SJCRH30 (cell line): ENCODE measurements at regions not wholly inside any gene's neighbourhood (a gene's known extent, or its start where the extent isn't known, plus 50 kb on each side); places are given as distances from the start of the nearest gene placed in this dataset.

Source experiments
- DNase-seq, 2 experiments: peaks; one replicate each; pipeline ENCODE4 v3.0.0-alpha.2; 2015 to 2020
- H3K27ac ChIP-seq: fragments of 250-450 bp; sonication (Bioruptor Pico); 2 replicates; pipeline ENCODE4 v1.5.1; 2020; ENCODE audit warnings: mild to moderate bottlenecking, moderate library complexity
- H3K27me3 ChIP-seq: fragments of 250-450 bp; sonication (Bioruptor Pico); 2 replicates; pipeline ENCODE4 v1.5.1; 2020; ENCODE audit warnings: mild to moderate bottlenecking, moderate library complexity
- H3K36me3 ChIP-seq: fragments of 250-450 bp; sonication (Bioruptor Pico); 2 replicates; pipeline ENCODE4 v1.5.1; 2020; ENCODE audit warnings: mild to moderate bottlenecking, moderate library complexity
- H3K4me1 ChIP-seq: fragments of 250-450 bp; sonication (Bioruptor Pico); 2 replicates; pipeline ENCODE4 v1.5.1; 2020; ENCODE audit warnings: mild to moderate bottlenecking, moderate library complexity
- H3K4me3 ChIP-seq: fragments of 250-450 bp; sonication (Bioruptor Pico); 2 replicates; pipeline ENCODE4 v1.5.1; 2020; ENCODE audit warnings: mild to moderate bottlenecking, moderate library complexity
- H3K9me3 ChIP-seq: fragments of 250-450 bp; sonication (Bioruptor Pico); replicated peaks from 2 replicates; pipeline ENCODE4 v1.5.1; 2020; ENCODE audit warnings: mild to moderate bottlenecking, moderate library complexity

- no peaks in the 10 kb centered on the region for H3K27me3 ChIP-seq
- no peaks in the 10 kb centered on the region for H3K9me3 ChIP-seq
- no peaks in the 10 kb centered on the region; the same call in none of the 2 replicates for H3K4me1 ChIP-seq
- H3K36me3 ChIP-seq, result no peaks in the 10 kb centered on the region
- H3K4me3 ChIP-seq, result no peak overlapping the region
- no peak overlapping the region for H3K27ac ChIP-seq
- no peak for DNase-seq
Observed at GRCh38 chr10:113292743-113293142, 260.1 kb upstream of the HABP2 start.

- H3K27ac ChIP-seq, result no peak overlapping the region
- H3K27me3 ChIP-seq, result no peaks in the 10 kb centered on the region
- no peak for DNase-seq
- no peaks in the 10 kb centered on the region; the same call in none of the 2 replicates for H3K4me1 ChIP-seq
- no peak overlapping the region for H3K4me3 ChIP-seq
- no peaks in the 10 kb centered on the region for H3K36me3 ChIP-seq
- H3K9me3 ChIP-seq, result no peaks in the 10 kb centered on the region
Observed at GRCh38 chr10:113293167-113293566, 259.7 kb upstream of the HABP2 start.

GRCh38 chr10:113294868-113295267, 258.0 kb upstream of the HABP2 start:
- H3K9me3 ChIP-seq, result no peaks in the 10 kb centered on the region
- H3K27me3 ChIP-seq, result no peaks in the 10 kb centered on the region
- no peak overlapping the region for H3K27ac ChIP-seq
- H3K4me3 ChIP-seq, result no peak overlapping the region
- H3K36me3 ChIP-seq, result no peaks in the 10 kb centered on the region
- H3K4me1 ChIP-seq, result no peaks in the 10 kb centered on the region; the same call in none of the 2 replicates
- no peak for DNase-seq

- Histone ChIP-seq H3K4me1 (no peaks in the 10 kb centered on the region; the same call in none of the 2 replicates), H3K27ac (no peak overlapping the region), H3K9me3 (no peaks in the 10 kb centered on the region), H3K36me3 (no peaks in the 10 kb centered on the region), H3K4me3 (no peak overlapping the region), H3K27me3 (no peaks in the 10 kb centered on the region)
- DNase-seq, result no peak
Observed at GRCh38 chr10:113297226-113297625, 255.6 kb upstream of the HABP2 start.

GRCh38 chr10:113298616-113299015, 254.2 kb upstream of the HABP2 start:
- no peaks in the 10 kb centered on the region; the same call in none of the 2 replicates for H3K4me1 ChIP-seq
- no peak overlapping the region for H3K27ac ChIP-seq

GRCh38 chr10:113300201-113300600, 252.7 kb upstream of the HABP2 start:
- Histone ChIP-seq H3K4me1 (no peaks in the 10 kb centered on the region; the same call in none of the 2 replicates), H3K4me3 (no peak overlapping the region), H3K9me3 (no peaks in the 10 kb centered on the region), H3K27ac (no peak overlapping the region), H3K36me3 (no peaks in the 10 kb centered on the region), H3K27me3 (no peaks in the 10 kb centered on the region)
- no peak for DNase-seq

More at GRCh38 chr10:113298616-113299015, 254.2 kb upstream of the HABP2 start:
- Histone ChIP-seq H3K27me3 (no peaks in the 10 kb centered on the region), H3K9me3 (no peaks in the 10 kb centered on the region), H3K4me3 (no peak overlapping the region), H3K36me3 (no peaks in the 10 kb centered on the region)
- no peak for DNase-seq

GRCh38 chr10:113300617-113301016, 252.2 kb upstream of the HABP2 start:
- Histone ChIP-seq H3K27me3 (no peaks in the 10 kb centered on the region), H3K4me1 (no peaks in the 10 kb centered on the region; the same call in none of the 2 replicates), H3K36me3 (no peaks in the 10 kb centered on the region), H3K4me3 (no peak overlapping the region), H3K9me3 (no peaks in the 10 kb centered on the region), H3K27ac (no peak overlapping the region)
- DNase-seq, result no peak

- peak; percentile 4 to 30 for DNase-seq
- H3K4me1 ChIP-seq, result no peaks in the 10 kb centered on the region; the same call in 1 of the 2 replicates
- no peak overlapping the region for H3K27ac ChIP-seq
- H3K4me3 ChIP-seq, result no peak overlapping the region
- no peaks in the 10 kb centered on the region for H3K27me3 ChIP-seq
- H3K9me3 ChIP-seq, result no peaks in the 10 kb centered on the region
- no peaks in the 10 kb centered on the region for H3K36me3 ChIP-seq
Observed at GRCh38 chr10:113301342-113301984, 251.4 kb upstream of the HABP2 start.

- Histone ChIP-seq H3K27ac (no peak overlapping the region), H3K4me3 (no peak overlapping the region), H3K4me1 (no peaks in the 10 kb centered on the region; the same call in 1 of the 2 replicates), H3K36me3 (no peaks in the 10 kb centered on the region), H3K27me3 (no peaks in the 10 kb centered on the region), H3K9me3 (no peaks in the 10 kb centered on the region)
- DNase-seq, result no peak
Observed at GRCh38 chr10:113302062-113302461, 250.8 kb upstream of the HABP2 start.

- DNase-seq, result no peak
- Histone ChIP-seq H3K4me1 (no peaks in the 10 kb centered on the region), H3K4me3 (no peak overlapping the region), H3K36me3 (no peaks in the 10 kb centered on the region), H3K9me3 (no peaks in the 10 kb centered on the region), H3K27me3 (no peaks in the 10 kb centered on the region), H3K27ac (no peak overlapping the region)
Observed at GRCh38 chr10:113303544-113304146, 249.2 kb upstream of the HABP2 start.

GRCh38 chr10:113304726-113305125, 248.1 kb upstream of the HABP2 start:
- Histone ChIP-seq H3K27me3 (no peaks in the 10 kb centered on the region), H3K27ac (no peak overlapping the region), H3K4me1 (no peaks in the 10 kb centered on the region), H3K4me3 (no peak overlapping the region), H3K9me3 (no peaks in the 10 kb centered on the region), H3K36me3 (no peaks in the 10 kb centered on the region)
- no peak for DNase-seq

- DNase-seq, result no peak
- no peak overlapping the region for H3K27ac ChIP-seq
- H3K4me3 ChIP-seq, result no peak overlapping the region
- no peaks in the 10 kb centered on the region for H3K9me3 ChIP-seq
- no peaks in the 10 kb centered on the region for H3K36me3 ChIP-seq
- no peaks in the 10 kb centered on the region for H3K4me1 ChIP-seq
- H3K27me3 ChIP-seq, result no peaks in the 10 kb centered on the region
Observed at GRCh38 chr10:113305871-113306270, 247.0 kb upstream of the HABP2 start.

- Histone ChIP-seq H3K36me3 (no peaks in the 10 kb centered on the region), H3K9me3 (no peaks in the 10 kb centered on the region), H3K27ac (no peak overlapping the region), H3K4me1 (no peaks in the 10 kb centered on the region), H3K4me3 (no peak overlapping the region), H3K27me3 (no peaks in the 10 kb centered on the region)
- DNase-seq, result no peak
Observed at GRCh38 chr10:113309791-113310190, 243.1 kb upstream of the HABP2 start.

- no peak for DNase-seq
- H3K27ac ChIP-seq, result no peak overlapping the region
- no peak overlapping the region for H3K4me3 ChIP-seq
- no peaks in the 10 kb centered on the region for H3K9me3 ChIP-seq
- H3K4me1 ChIP-seq, result no peaks in the 10 kb centered on the region
- no peaks in the 10 kb centered on the region for H3K36me3 ChIP-seq
- no peaks in the 10 kb centered on the region for H3K27me3 ChIP-seq
Observed at GRCh38 chr10:113310347-113310746, 242.5 kb upstream of the HABP2 start.

GRCh38 chr10:113313048-113313602, 239.7 kb upstream of the HABP2 start:
- Histone ChIP-seq H3K4me3 (no peak overlapping the region), H3K36me3 (no peaks in the 10 kb centered on the region), H3K27ac (no peak overlapping the region), H3K4me1 (no peaks in the 10 kb centered on the region), H3K9me3 (peaks cover 3% of the 10 kb centered on the region; the same call in 1 of the 2 replicates), H3K27me3 (no peaks in the 10 kb centered on the region)
- peak; percentile 5 to 31 for DNase-seq
